GM19468 (cell line): ENCODE measurements at regions not wholly inside any gene's neighbourhood (a gene's known extent, or its start where the extent isn't known, plus 50 kb on each side); places are given as distances from the start of the nearest gene placed in this dataset.

Experiments used
- ATAC-seq: cut with Tn5 transposase; IDR thresholded peaks from one replicate; pipeline ENCODE4 v1.9.1; 2021; ENCODE audit warnings: mild to moderate bottlenecking, moderate library complexity, moderate number of reproducible peaks; ENCODE audit not compliant: unreplicated experiment; ENCODE audit errors: extremely low read depth

GRCh38 chr10:128512767-128513166, 386.5 kb upstream of the MKI67 start:
- ATAC-seq = no peak

GRCh38 chr10:128514536-128514935, 388.3 kb upstream of the MKI67 start:
- no peak for ATAC-seq

- no peak for ATAC-seq
These were observed 390.0 kb upstream of the MKI67 start for GRCh38 chr10:128516180-128516579.

- no peak for ATAC-seq
These were observed 390.9 kb upstream of the MKI67 start for GRCh38 chr10:128517167-128517566.

- no peak for ATAC-seq
These were observed 391.8 kb upstream of the MKI67 start for GRCh38 chr10:128518000-128518399.

GRCh38 chr10:128519581-128519980, 393.4 kb upstream of the MKI67 start:
- ATAC-seq = no peak

- no peak for ATAC-seq
These were observed 394.1 kb upstream of the MKI67 start for GRCh38 chr10:128520211-128520815.

- ATAC-seq = no peak
These were observed 396.5 kb upstream of the MKI67 start for GRCh38 chr10:128522551-128523308.

GRCh38 chr10:128525444-128525843, 399.2 kb upstream of the MKI67 start:
- no peak for ATAC-seq

GRCh38 chr10:128525936-128526335, 399.7 kb upstream of the MKI67 start:
- no peak for ATAC-seq

- no peak for ATAC-seq
These were observed 400.7 kb upstream of the MKI67 start for GRCh38 chr10:128526791-128527375.

- ATAC-seq = no peak
These were observed 401.5 kb upstream of the MKI67 start for GRCh38 chr10:128527711-128528110.

GRCh38 chr10:128528167-128528566, 401.9 kb upstream of the MKI67 start:
- no peak for ATAC-seq

- no peak for ATAC-seq
These were observed 402.6 kb upstream of the MKI67 start for GRCh38 chr10:128528781-128529180.

GRCh38 chr10:128529225-128529624, 403.0 kb upstream of the MKI67 start:
- no peak for ATAC-seq

GRCh38 chr10:128530301-128530700, 404.1 kb upstream of the MKI67 start:
- no peak for ATAC-seq

GRCh38 chr10:128530946-128531345, 404.7 kb upstream of the MKI67 start:
- ATAC-seq = no peak

GRCh38 chr10:128534686-128535085, 408.5 kb upstream of the MKI67 start:
- no peak for ATAC-seq

- ATAC-seq = no peak
These were observed 410.0 kb upstream of the MKI67 start for GRCh38 chr10:128536259-128536658.

GRCh38 chr10:128537834-128538330, 411.7 kb upstream of the MKI67 start:
- ATAC-seq = no peak

- ATAC-seq = no peak
These were observed 412.4 kb upstream of the MKI67 start for GRCh38 chr10:128538671-128539070.
